ENCODE measurements at regions not wholly inside any gene's neighbourhood (a gene's known extent, or its start where the extent isn't known, plus 50 kb on each side); places are given as distances from the start of the nearest gene placed in this dataset.
"Not testable (repeated sequence)": the region's sequence is repeated elsewhere in the genome, so short reads cannot be mapped to it uniquely, and the experiment has no call there.

DNA sequence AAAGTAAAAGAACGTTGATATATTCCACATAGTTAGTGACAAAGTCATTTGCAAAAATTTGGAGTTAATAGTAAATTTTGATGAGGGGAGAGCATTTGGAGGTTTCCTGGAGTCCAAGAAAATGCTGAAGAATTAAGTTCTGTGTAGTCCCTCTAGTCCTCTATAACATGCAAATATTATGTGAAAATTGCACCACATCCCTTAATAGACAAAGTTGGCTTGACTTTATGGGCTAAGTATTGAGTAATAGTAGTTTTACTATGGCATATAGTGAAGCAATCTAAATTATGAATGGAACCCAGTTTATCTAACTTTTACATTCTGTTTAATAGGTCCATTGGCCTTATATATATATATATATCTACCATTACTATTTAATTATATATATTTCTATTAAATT is 66.4 kb upstream of the DCN start:
- DNase-seq (ENCODE audit: low read depth in 3 of 3): no peak

GRCh38 chr12:91243177-91243576 is 60.6 kb upstream of the DCN start:
- DNase-seq (ENCODE audit: low read depth in 3 of 3): not testable (repeated sequence)

DNA sequence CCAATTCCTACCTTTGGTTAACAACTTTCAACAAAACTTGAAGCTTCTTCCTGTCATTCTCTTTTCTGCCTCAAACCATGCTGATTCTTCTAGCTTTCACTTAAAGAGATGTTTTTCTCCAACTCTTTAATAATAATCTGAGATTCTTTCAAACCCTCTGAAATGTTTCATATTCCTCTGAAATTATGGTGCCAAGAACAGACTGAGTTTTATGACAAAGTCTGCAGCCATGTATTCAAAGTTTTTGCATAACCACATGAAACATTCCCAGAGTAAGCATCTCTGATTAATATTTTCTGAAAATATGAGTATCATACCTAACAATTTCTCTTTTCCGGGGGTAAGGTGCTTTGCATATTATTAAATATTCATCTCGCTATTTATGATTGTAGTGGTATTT is 59.1 kb upstream of the DCN start:
- no peak for DNase-seq (ENCODE audit: low read depth in 3 of 3)

DNA sequence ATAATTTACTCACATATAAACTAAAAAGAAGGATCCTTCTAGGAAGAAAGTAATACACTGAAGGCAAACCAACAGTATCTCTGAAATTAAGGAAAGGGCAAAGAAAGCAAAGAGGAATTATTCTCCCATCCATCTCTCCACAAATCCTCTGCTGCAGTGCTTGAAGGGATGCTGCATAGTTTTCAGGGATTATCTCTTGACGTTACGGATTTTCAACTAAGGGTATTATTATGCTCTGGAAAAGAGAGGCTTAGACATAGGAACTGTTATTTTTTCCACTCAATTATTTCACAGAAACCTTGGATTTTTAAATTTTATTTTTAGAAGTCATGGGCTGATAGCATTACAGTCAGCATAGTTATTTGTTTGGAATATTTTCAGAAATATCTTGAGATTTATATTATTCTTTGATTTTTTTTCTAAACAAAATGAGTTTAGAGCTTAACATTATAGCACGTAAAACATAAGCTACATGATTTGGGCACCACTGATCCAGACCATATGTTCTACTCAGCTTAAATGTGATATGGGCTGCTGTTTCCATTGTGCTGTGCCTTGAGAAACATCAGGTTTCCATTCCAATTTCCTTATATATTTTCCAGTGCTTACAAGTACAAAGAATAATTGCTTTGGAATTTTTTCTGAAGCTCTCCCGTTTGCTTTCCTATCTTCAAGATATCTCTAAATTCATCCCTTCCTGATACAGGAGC is 57.9 kb upstream of the DCN start:
- no peak for DNase-seq (ENCODE audit: low read depth in 3 of 3)

DNA sequence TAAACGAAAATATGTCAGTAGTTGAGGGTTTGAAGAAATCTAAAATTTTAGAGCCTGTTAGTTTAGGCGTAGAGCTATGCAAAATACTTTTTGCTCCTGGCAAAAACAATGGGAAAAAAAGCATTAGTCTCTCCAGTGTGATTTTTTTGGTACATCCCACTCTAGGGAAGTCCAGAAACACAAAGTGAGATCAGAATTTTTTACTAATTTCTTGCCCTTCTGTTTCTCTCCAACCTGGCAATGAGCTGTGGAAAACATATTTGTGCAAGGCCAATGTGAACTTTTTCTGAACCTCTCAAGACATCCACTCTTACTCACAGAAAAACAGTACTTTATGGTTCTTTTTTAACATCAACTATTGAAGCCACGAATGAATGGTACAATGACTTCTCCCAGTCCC is 56.9 kb upstream of the DCN start:
- no peak for DNase-seq (ENCODE audit: low read depth in 3 of 3)
